DMS79 (cell line): ENCODE measurements at regions not wholly inside any gene's neighbourhood (a gene's known extent, or its start where the extent isn't known, plus 50 kb on each side); places are given as distances from the start of the nearest gene placed in this dataset.
"Not testable (repeated sequence)": the region's sequence is repeated elsewhere in the genome, so short reads cannot be mapped to it uniquely, and the experiment has no call there.

Source experiments
- DNase-seq: peaks from one replicate; lab custom pipeline; 2025; lab: John Stamatoyannopoulos, UW

DNA sequence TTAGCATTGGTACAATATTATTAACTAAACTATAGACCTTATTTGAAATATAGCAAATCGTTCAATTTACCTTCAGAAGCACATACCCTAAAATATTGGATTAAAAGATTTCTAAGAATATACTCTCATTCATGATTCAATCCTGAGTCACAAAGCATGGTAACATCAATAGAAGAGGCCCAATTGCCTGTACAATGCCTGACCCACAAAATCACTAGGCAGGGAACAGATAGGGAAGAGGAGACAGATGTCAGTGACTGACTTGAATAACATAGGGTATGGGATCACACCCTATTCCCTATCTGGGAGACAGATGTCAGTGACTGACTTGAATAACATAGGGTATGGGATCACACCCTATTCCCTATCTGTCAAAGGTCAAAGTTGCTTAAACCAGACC, 611.6 kb upstream of the VRK2 start:
- no peak for DNase-seq

GRCh38 chr2:57437077-57437476, 609.5 kb upstream of the VRK2 start:
- DNase-seq, result no peak

- DNase-seq, result no peak
Measured at GRCh38 chr2:57440437-57440836, 606.2 kb upstream of the VRK2 start.

DNA sequence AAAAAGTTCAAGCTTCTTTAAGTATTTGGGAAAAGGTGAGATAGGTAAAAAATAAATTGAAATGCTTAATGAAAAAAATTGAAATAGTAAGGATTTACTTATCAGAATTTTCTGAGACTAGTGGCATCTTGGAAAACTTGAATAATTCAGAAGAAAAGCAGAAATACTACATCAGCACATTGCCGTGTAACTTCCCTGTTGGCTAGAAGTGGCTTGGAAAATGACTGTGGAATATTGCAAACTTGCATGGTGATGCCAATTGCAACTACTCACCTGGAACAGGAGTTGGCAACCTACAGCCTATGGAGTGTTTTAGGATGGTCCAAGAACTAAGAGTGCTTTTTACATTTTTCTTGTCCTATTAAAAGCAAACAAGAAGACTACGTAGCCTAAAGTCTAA, 603.5 kb upstream of the VRK2 start:
- no peak for DNase-seq

GRCh38 chr2:57443973-57444521, 602.6 kb upstream of the VRK2 start:
- DNase-seq, result no peak

DNA sequence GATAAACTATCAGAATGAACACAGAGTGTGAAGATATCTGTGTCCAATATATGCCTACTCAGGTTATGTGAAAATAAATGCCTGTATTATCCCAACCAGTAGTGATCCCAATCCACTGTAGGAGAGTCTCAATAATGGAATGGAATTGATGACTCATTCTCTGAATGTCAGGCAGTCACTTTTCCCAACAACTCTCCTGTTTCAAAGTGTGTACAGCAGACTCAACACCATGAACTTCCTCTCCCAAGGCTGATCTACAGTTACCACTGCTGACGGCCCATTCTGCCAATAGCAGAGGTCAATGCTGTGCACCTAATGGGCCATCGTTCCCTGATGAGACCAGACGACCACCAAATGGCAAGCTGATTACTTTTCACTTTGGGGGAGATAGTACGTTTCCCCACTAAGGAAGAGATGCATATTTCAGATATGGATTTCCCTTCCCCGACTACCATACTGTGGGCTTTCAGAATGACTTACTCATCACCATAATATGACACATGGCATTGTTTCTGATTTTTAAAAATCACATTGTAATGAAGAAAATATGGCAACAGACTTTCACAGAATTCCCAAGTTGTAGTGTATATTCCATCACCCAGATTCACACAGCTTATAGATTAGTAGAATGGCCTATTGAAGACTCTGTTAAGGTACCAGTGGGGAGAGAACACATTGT, 601.7 kb upstream of the VRK2 start:
- no peak for DNase-seq

DNA sequence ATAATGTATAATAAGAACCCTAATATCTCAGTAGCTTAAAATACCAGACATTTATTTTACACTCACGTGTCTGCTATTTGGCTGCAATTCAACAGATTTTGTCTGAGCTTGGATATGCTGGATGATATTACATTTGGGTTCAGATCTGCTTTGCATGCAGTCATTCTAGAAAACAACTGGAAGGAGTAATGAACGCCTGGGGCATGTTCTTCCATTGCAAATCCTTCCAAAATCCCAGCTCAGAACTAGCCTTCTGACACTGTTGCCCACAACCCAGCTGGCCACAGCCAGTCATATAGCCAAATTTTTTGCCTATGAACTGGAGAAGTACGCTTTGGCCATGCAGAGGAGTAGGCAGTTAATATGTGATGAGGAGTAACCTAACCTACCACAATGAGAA, 597.8 kb upstream of the VRK2 start:
- DNase-seq, result no peak

DNA sequence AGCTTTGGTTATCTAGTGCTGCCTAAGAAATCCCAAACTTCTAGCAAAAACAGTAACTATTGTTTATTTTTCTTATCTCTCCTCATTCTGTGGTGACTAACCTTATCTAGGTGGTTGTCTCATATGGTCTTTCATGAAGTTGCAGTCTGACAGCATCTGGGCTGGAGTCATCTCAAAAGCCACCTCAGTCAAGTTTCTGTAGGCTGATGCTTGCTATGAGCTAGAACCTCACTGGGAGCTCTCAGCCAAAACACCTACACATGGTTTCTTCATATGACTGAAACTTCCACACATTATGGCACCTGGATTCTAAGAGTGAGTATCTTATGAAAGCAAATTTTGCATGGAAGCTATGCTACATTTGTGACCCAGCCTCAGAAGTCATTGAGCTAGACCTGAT, 596.4 kb upstream of the VRK2 start:
- no peak for DNase-seq

DNA sequence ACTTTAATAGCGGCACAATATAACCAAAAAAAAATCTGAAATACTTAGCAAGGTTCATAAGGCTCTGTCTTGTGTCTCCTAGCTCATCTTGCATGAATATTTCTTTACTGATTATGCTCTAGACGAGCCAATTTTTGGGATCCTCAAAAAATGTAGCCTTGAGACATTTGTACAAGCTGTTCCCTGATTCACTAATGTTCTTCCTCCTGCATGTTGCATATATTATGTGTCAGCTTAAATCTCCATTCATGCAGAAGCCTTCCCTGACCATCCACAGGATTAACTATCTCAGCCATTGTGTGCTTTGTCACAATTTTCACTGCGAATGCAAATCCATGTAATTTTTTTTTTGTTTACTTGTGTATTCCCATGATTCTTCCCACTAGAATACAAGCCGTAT, 594.0 kb upstream of the VRK2 start:
- DNase-seq, result no peak

- no peak for DNase-seq
Measured at GRCh38 chr2:57453945-57454344, 592.7 kb upstream of the VRK2 start.

GRCh38 chr2:57460396-57461276, 586.0 kb upstream of the VRK2 start:
- DNase-seq, result no peak

GRCh38 chr2:57461624-57462023, 585.0 kb upstream of the VRK2 start:
- no peak for DNase-seq

- no peak for DNase-seq
Measured at GRCh38 chr2:57465067-57465466, 581.5 kb upstream of the VRK2 start.

DNA sequence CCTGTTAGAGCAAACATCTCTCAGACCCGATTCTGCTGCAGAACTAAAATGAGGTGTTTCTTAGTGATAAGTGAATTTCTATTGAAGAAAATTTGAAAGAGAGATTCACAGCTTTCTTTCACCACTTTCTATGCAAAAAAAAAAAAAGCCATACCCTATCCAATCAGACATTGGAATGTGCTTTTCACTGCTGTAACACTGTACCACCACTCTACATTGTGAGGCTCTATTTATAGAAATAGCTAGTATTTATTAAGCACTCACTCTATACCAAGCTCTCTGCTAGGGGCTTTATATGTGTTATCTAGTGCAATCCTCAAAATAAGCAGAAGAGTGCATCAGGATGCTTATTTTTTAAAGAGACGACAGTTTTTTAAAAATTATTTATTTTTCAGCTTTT, 580.6 kb upstream of the VRK2 start:
- no peak for DNase-seq

- DNase-seq, result no peak
Measured at GRCh38 chr2:57475391-57475790, 571.2 kb upstream of the VRK2 start.

- DNase-seq, result no peak
Measured at GRCh38 chr2:57479981-57480380, 566.6 kb upstream of the VRK2 start.

GRCh38 chr2:57488061-57488460, 558.5 kb upstream of the VRK2 start:
- DNase-seq, result no peak

DNA sequence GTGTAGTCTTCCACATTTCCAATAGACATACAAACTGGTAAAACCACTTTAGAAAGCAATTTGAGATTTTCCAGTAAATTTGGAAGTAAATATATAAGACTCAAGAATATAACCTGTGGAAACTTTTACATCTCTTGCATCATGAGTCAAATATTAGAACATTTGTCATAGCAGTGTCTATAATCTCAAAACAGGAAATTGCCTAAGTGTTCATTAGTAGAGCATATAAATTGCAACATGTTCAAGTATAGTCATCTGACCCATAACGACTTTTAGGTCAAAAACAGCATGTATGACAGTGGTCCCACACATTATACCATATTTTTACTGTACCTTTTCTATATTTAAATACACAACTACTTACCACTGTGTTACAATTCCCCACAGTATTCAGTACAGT, 555.9 kb upstream of the VRK2 start:
- no peak for DNase-seq

- DNase-seq, result no peak
Measured at GRCh38 chr2:57491213-57491612, 555.4 kb upstream of the VRK2 start.

- DNase-seq, result not testable (repeated sequence)
Measured at GRCh38 chr2:57493966-57494365, 552.6 kb upstream of the VRK2 start.

- peak; percentile 18 for DNase-seq
Measured at GRCh38 chr2:57497489-57498096, 549.0 kb upstream of the VRK2 start.

GRCh38 chr2:57504787-57505186, 541.8 kb upstream of the VRK2 start:
- DNase-seq, result no peak

DNA sequence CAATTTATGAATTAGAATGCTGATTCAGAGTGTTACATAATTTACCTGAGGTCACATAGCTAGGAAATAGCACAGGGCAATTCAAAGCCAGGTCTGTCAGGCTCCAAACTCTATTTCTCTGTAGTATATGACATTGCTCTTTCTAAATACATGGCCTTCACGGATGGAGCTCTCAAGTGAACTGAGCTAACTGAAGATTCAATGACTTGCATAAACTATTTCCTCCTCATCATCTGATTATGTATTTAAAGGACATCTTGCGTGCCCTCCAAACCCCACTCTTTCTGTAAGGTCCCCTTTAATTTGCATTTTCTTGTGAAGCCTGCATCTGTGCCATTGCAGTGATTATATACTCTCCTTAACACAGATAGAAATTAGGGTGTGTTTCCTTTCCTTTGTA, 537.4 kb upstream of the VRK2 start:
- no peak for DNase-seq
